Ishikawa (cell line): ENCODE measurements at regions not wholly inside any gene's neighbourhood (a gene's known extent, or its start where the extent isn't known, plus 50 kb on each side); places are given as distances from the start of the nearest gene placed in this dataset.

Experiments used
- CEBPB ChIP-seq: IDR thresholded peaks from 2 replicates; pipeline ENCODE4 v1.6.1; 2012
- CREB1 ChIP-seq: IDR thresholded peaks from 2 replicates; pipeline ENCODE4 v1.6.1; 2012; ENCODE audit warnings: low read depth
- EP300 ChIP-seq: IDR thresholded peaks from 2 replicates; pipeline ENCODE4 v1.6.1; 2012; ENCODE audit warnings: borderline replicate concordance
- NFIC ChIP-seq: IDR thresholded peaks from 2 replicates; pipeline ENCODE4 v1.6.1; 2012
- RAD21 ChIP-seq: IDR thresholded peaks from 2 replicates; pipeline ENCODE4 v1.6.1; 2012; ENCODE audit warnings: low read depth
- REST ChIP-seq: IDR thresholded peaks from 2 replicates; pipeline ENCODE4 v1.6.1; 2012; ENCODE audit warnings: low read depth, mild to moderate bottlenecking
- TAF1 ChIP-seq: IDR thresholded peaks from 2 replicates; pipeline ENCODE4 v1.6.1; 2012; ENCODE audit warnings: low read depth, mild to moderate bottlenecking
- TCF12 ChIP-seq: IDR thresholded peaks from 2 replicates; pipeline ENCODE4 v1.6.1; 2012; ENCODE audit warnings: low read depth
- TEAD4 ChIP-seq: IDR thresholded peaks from 2 replicates; pipeline ENCODE4 v1.6.1; 2012
- USF1 ChIP-seq: IDR thresholded peaks from 2 replicates; pipeline ENCODE4 v1.6.1; 2012
- YY1 ChIP-seq: IDR thresholded peaks from 2 replicates; pipeline ENCODE4 v1.6.1; 2012; ENCODE audit warnings: low read depth
- ZBTB7A ChIP-seq: IDR thresholded peaks from 2 replicates; pipeline ENCODE4 v1.6.1; 2012; ENCODE audit warnings: low read depth

GRCh38 chr5:93649234-93649900 lies 66.3 kb downstream of the NR2F1 start:
- TF ChIP-seq RAD21 (no peak), CEBPB (no peak), TEAD4 (no peak), YY1 (no peak), TAF1 (no peak), ZBTB7A (no peak), TCF12 (no peak), NFIC (no peak), REST (no peak), USF1 (no peak), EP300 (no peak), CREB1 (no peak)

GRCh38 chr5:93644760-93645159 lies 61.7 kb downstream of the NR2F1 start:
- TF ChIP-seq TCF12: no peak
- TF ChIP-seq TEAD4: no peak
- TF ChIP-seq RAD21: no peak
